K562 (cell line): ENCODE measurements at regions not wholly inside any gene's neighbourhood (a gene's known extent, or its start where the extent isn't known, plus 50 kb on each side); places are given as distances from the start of the nearest gene placed in this dataset.
A peak's percentile ranks its signal among the peaks of the same experiment; 100 is the strongest.

Experiments used
- ATAC-seq: fragments of 200-7000 bp; cut with Tn5 transposase; 3 replicates; pipeline ENCODE4 v1.9.1; 2020; ENCODE audit warnings: moderate library complexity
- BruUV-seq: library from RNA; stranded (reverse); fragments of 400-500 nt; replicated peaks from 2 replicates; lab custom pipeline; 2021; lab: Mats Ljungman, UMichigan
- CTCF ChIA-PET: fragments of 300-600 bp; formaldehyde crosslinking; extraction: SDS; loops from one replicate; lab custom pipeline; 2021; ENCODE audit warnings: low intra/inter-chr PET ratio; lab: Yijun Ruan, JAX
- POLR2A ChIA-PET: fragments of 300-600, 350-650 bp; sonication (Branson Sonifier 250); formaldehyde crosslinking; extraction: SDS; loops from one replicate; lab custom pipeline; 2021; ENCODE audit warnings: antibody characterized with exemption, inconsistent platforms; lab: Yijun Ruan, JAX
- DNase-seq, 4 experiments: peaks; one replicate each; pipeline versions ENCODE4 v3.0.0 to v3.0.0-alpha.2; 2011 to 2018; ENCODE audit warnings: low spot score in 3 of 4, mixed read lengths in 3 of 4; ENCODE audit errors: extremely low read depth in 1 of 4
- FAIRE-seq: peaks from 2 replicates; lab custom pipeline; 2011; peaks lifted over from hg19 to GRCh38; lab: Jason Lieb, UNC
- H2AFZ ChIP-seq: 2 replicates; pipeline ENCODE4 v1.6.0; 2011; ENCODE audit warnings: low read depth, low read length, control low read depth, inconsistent platforms
- H3K27ac ChIP-seq: fragments of 200-600 bp; 3 replicates; pipeline ENCODE4 v1.8.0; 2011; ENCODE audit warnings: low read depth, mild to moderate bottlenecking, control low read depth, inconsistent platforms, low read length, moderate library complexity, mixed read lengths; ENCODE audit errors: extremely low read depth
- H3K27me3 ChIP-seq, 2 experiments: fragments of 300-600 bp in 1 of 2; 2 replicates in 1 of 2; 3 replicates in 1 of 2; pipeline versions ENCODE4 v1.6.0 to v1.8.0; 2011; ENCODE audit warnings: inconsistent platforms in 2 of 2, low read length in 2 of 2, mild to moderate bottlenecking in 1 of 2, mixed read lengths in 1 of 2, moderate library complexity in 1 of 2; ENCODE audit not compliant: control insufficient read depth in 2 of 2, insufficient read depth in 2 of 2
- H3K36me3 ChIP-seq: fragments of 300-600 bp; 3 replicates; pipeline ENCODE4 v1.8.0; 2011; ENCODE audit warnings: mild to moderate bottlenecking, low read length, inconsistent platforms; ENCODE audit not compliant: control insufficient read depth, insufficient read depth
- H3K4me1 ChIP-seq, 2 experiments: fragments of 200-600 bp in 1 of 2; replicated peaks in 1 of 2; 2 replicates in 1 of 2; 3 replicates in 1 of 2; pipeline versions ENCODE4 v1.5.1 to v1.8.0; 2011; ENCODE audit warnings: inconsistent platforms in 2 of 2, low read length in 2 of 2, mild to moderate bottlenecking in 1 of 2, mixed read lengths in 1 of 2, moderate library complexity in 1 of 2; ENCODE audit not compliant: control insufficient read depth in 2 of 2, insufficient read depth in 2 of 2
- H3K4me2 ChIP-seq: 2 replicates; pipeline ENCODE4 v1.6.1; 2011; ENCODE audit warnings: low read length, control low read depth, inconsistent platforms, mixed read lengths; ENCODE audit not compliant: insufficient read depth
- H3K4me3 ChIP-seq: fragments of 200-600 bp; sonication (generic), shearing (Covaris generic); 2 replicates; pipeline ENCODE4 v1.5.1; 2016; ENCODE audit warnings: control low read depth, inconsistent platforms
- H3K79me2 ChIP-seq: fragments of 200-600 bp; 3 replicates; pipeline ENCODE4 v1.8.0; 2011; ENCODE audit warnings: low read length, inconsistent platforms; ENCODE audit not compliant: control insufficient read depth, insufficient read depth
- H3K9ac ChIP-seq, 2 experiments: 2 replicates each; pipeline versions ENCODE4 v1.6.0 to v1.6.1; 2011; ENCODE audit warnings: low read depth in 2 of 2, low read length in 2 of 2, control low read depth in 1 of 2, inconsistent platforms in 1 of 2, mild to moderate bottlenecking in 1 of 2, mixed read lengths in 1 of 2; ENCODE audit not compliant: insufficient read depth in 1 of 2
- H3K9me1 ChIP-seq: one replicate; pipeline ENCODE4 v1.6.0; 2011; ENCODE audit warnings: inconsistent platforms, mild to moderate bottlenecking, low read length, moderate library complexity; ENCODE audit not compliant: control insufficient read depth, insufficient read depth
- H3K9me3 ChIP-seq: replicated peaks from 2 replicates; pipeline ENCODE4 v1.5.1; 2011; ENCODE audit warnings: low read depth, low read length, inconsistent platforms; ENCODE audit not compliant: control insufficient read depth, insufficient read depth
- H4K20me1 ChIP-seq: replicated peaks from 2 replicates; pipeline ENCODE4 v1.6.1; 2011; ENCODE audit warnings: low read length, inconsistent platforms, mixed read lengths; ENCODE audit not compliant: control insufficient read depth, insufficient read depth
- ATF1 ChIP-seq, 2 experiments: fragments of 450-650 bp in 1 of 2; IDR thresholded peaks; 2 replicates each; pipeline ENCODE4 v1.6.1; 2016; ENCODE audit warnings: missing compliant biosample characterization in 1 of 2, missing genetic modification characterization in 1 of 2
- ATF7 ChIP-seq: fragments of 450-650 bp; IDR thresholded peaks from 2 replicates; pipeline ENCODE4 v1.7.1; 2014; ENCODE audit warnings: mild to moderate bottlenecking, moderate library complexity
- BACH1 ChIP-seq: fragments of 200-800 bp; sonication (Bioruptor generic); IDR thresholded peaks from 2 replicates; pipeline ENCODE4 v1.6.1; 2016; ENCODE audit warnings: missing genetic modification characterization, missing compliant biosample characterization
- CREM ChIP-seq: IDR thresholded peaks from 2 replicates; pipeline ENCODE4 v1.6.1; 2014; ENCODE audit warnings: antibody characterized with exemption, low read depth
- DPF2 ChIP-seq: fragments of 450-650 bp; IDR thresholded peaks from 2 replicates; pipeline ENCODE4 v1.6.1; 2016
- FOXA3 ChIP-seq, 2 experiments: fragments of 450-650 bp in 1 of 2; sonication (generic) in 1 of 2; formaldehyde crosslinking; IDR thresholded peaks in 1 of 2; conservative IDR thresholded peaks in 1 of 2; 2 replicates each; pipeline versions ENCODE4 v1.4.0 to v1.8.0; 2020 to 2022; ENCODE audit warnings: mild to moderate bottlenecking in 2 of 2, missing genetic modification reagents in 1 of 2
- JUND ChIP-seq, 2 experiments: IDR thresholded peaks; 2 replicates in 1 of 2; 3 replicates in 1 of 2; pipeline ENCODE4 v1.6.1; 2011; ENCODE audit warnings: borderline replicate concordance in 2 of 2, low read depth in 2 of 2, low read length in 2 of 2, improper control_type of control experiment in 1 of 2, missing biosample characterization in 1 of 2, missing genetic modification characterization in 1 of 2, missing genetic modification reagents in 1 of 2
- KLF1 ChIP-seq: fragments of 450-650 bp; IDR thresholded peaks from 2 replicates; pipeline ENCODE4 v1.6.1; 2016; ENCODE audit warnings: missing genetic modification characterization, missing compliant biosample characterization
- NFIC ChIP-seq: fragments of 450-650 bp; IDR thresholded peaks from 2 replicates; pipeline ENCODE4 v1.6.1; 2017; ENCODE audit warnings: mild to moderate bottlenecking, inconsistent platforms
- ZBTB43 ChIP-seq: sonication (generic); formaldehyde crosslinking; IDR thresholded peaks from 2 replicates; pipeline ENCODE4 v1.8.0; 2023; ENCODE audit warnings: mild to moderate bottlenecking, missing genetic modification reagents
- ZEB2 ChIP-seq: fragments of 450-650 bp; IDR thresholded peaks from 2 replicates; pipeline ENCODE4 v1.6.1; 2016
- WGBS: fragments of 100-300 bp; shearing (Covaris generic); methylation state at CpG from one replicate; pipeline ENCODE4 v1.1.6; 2016; ENCODE audit warnings: low coverage, mixed read lengths; ENCODE audit not compliant: insufficient coverage; ENCODE audit errors: missing lambda C conversion rate; 5-methylcytosine and 5-hydroxymethylcytosine counted together
- in situ Hi-C: fragments of 300-500 bp; cut with MboI; formaldehyde crosslinking; loops from 4 replicates; pipeline ENCODE4 v1.15.0; 2018; ENCODE audit warnings: inconsistent platforms, mixed read lengths
- intact Hi-C: fragments of 100-400 bp; cut with micrococcal nuclease; formaldehyde crosslinking; loops from 2 replicates; pipeline ENCODE4 v1.14.2; 2022

GRCh38 chr13:50119591-50119990, 104.3 kb downstream of the KCNRG start:
- in situ Hi-C loops: no loop called here
- Histone ChIP-seq H3K79me2 (peaks cover 53% of the 10 kb centered on the region), H3K4me1 (peaks cover 9 to 23% of the 10 kb centered on the region in 2 experiments; a peak in 3 of 5 replicates), H2AFZ (no peak overlapping the region), H3K36me3 (peaks cover 3% of the 10 kb centered on the region; the same call in 1 of the 3 replicates), H4K20me1 (no peaks in the 10 kb centered on the region), H3K4me3 (no peak overlapping the region), H3K9me3 (no peaks in the 10 kb centered on the region), H3K4me2 (no peak overlapping the region), H3K27me3 (no peaks in the 10 kb centered on the region), H3K9ac (no peak overlapping the region), H3K9me1 (no peaks in the 10 kb centered on the region), H3K27ac (peak overlapping the region; percentile 1; the same call in 1 of the 3 replicates)
- DNase-seq: peak in 1 of 4 experiments; percentile 34
- no TSS peak for BruUV-seq
- ATAC-seq: no peak
- WGBS: 10% methylated on average over 3 of the region's 3 CpGs
- TF ChIP-seq ATF7 (peak; percentile 57; the same call in 1 of the 2 replicates), CREM (peak; percentile 11; the same call in 1 of the 2 replicates), JUND (IDR thresholded peaks at IDR 0.05; ENCODE audit: borderline replicate concordance, low read depth, low read length) (no peak), JUND (tag; IDR thresholded peaks at IDR 0.05; ENCODE audit: borderline replicate concordance, low read depth, low read length) (0 out of 3 replicates have a peak, but pooled peaks have one; percentile 29), ZEB2 (no peak), ZBTB43 (CRISPR knock-in tag) (no peak), KLF1 (tag) (no peak), ATF1 (CRISPR knock-in tag; IDR thresholded peaks at IDR 0.05) (no peak), ATF1 (tag; IDR thresholded peaks at IDR 0.05) (peak; percentile 36; the same call in 1 of the 2 replicates), BACH1 (tag) (no peak), NFIC (peak; percentile 71), DPF2 (0 out of 2 replicates have a peak, but pooled peaks have one; percentile 25), FOXA3 (CRISPR knock-in tag; conservative IDR thresholded peaks at IDR 0.05 in 1 of 2, IDR thresholded peaks at IDR 0.05 in 1 of 2) (peak; percentile 87 to 89)
- CTCF ChIA-PET: no interaction called here
- no peak for FAIRE-seq
- intact Hi-C loops: no loop called here
- POLR2A ChIA-PET: interaction anchor here (0.5 to 0.7 kb wide), 2 partner anchors 371 to 432 kb away, joined by 3 read pairs; no protein-coding TSS in a partner anchor
